GM21723 (cell line): ENCODE measurements at regions not wholly inside any gene's neighbourhood (a gene's known extent, or its start where the extent isn't known, plus 50 kb on each side); places are given as distances from the start of the nearest gene placed in this dataset.
A peak's percentile ranks its signal among the peaks of the same experiment; 100 is the strongest.

Experiments used
- ATAC-seq: cut with Tn5 transposase; IDR thresholded peaks from one replicate; pipeline ENCODE4 v1.9.1; 2021; ENCODE audit warnings: mild to moderate bottlenecking, moderate library complexity; ENCODE audit not compliant: unreplicated experiment

GRCh38 chr2:59938181-59938580, 615.3 kb downstream of the BCL11A start:
- ATAC-seq = no peak

- ATAC-seq = no peak
Measured at GRCh38 chr2:59936048-59936447, 617.4 kb downstream of the BCL11A start.

DNA sequence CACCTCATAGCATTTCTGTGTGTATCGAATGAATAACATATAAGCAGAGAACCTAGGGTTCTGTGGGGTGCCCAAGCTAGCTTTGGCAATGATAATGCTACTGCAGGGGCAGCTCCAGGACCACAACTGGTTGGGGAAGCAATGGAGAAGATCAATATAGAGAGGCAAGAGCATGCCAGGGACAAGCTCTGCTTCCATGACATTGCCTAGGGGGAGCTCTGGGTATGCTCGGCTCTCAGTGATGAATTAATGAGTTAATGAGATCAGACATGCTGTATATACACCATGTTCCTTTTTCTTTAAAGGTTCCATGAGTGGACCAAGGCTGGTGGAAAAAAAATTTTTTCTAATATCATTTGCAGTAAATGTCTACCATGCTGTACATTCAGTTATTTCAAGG, 618.4 kb downstream of the BCL11A start:
- ATAC-seq = no peak

DNA sequence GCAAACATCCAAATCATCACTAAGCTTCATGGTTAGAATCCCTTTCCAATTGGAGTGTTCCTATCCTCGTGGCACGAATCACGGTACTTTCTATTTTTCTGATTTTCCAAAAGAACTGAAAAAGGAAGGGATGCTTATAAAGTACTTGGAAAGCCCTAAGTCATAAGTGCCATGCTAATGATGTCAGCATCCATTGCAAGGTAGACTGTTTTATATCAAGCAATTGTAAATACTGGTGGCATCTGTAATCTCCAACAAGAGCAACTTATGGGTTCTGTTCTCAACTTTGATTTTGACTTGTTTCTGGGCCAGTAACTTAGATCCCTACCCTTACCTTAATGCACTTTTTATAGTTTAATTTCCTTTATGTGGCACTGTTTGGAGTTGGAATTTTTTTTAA, 619.5 kb downstream of the BCL11A start:
- no peak for ATAC-seq

DNA sequence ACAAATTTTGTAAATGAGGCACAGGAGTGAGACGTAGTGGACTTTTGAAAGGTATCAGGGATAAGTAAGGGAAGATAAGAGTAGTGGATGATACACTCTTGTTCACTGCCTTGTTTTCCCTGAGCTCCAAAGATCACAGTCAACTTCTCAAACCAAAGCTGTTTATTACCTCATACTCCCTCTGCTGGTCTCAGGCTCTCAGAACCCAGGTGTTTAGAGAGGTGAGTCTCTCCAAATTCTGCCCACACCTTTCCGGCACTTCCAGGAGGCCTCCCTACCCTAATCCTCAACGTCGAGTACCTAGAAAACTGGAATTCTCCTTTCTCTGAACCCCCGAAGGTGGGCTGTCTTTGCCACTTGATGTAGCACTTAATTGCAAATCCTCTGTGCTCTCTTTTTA, 621.1 kb downstream of the BCL11A start:
- no peak for ATAC-seq

DNA sequence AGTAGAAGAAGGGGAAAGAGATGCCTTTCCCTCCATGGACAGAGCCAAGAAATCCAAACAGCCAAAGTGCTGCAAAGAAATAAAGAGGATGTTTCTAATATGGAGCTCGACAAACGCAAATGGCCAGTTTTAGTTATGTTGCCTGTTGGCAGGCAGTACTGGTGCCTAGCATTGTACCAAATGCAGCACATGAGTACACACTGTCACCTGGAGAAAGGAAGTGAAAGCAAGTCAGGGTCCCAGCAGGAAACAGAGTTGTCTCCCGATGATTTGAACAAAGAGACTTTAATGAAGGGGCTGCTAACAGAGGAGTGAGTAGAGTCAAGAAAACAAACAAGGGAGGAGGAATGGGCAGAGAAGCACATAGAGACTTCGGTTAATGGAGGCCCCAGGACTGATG, 623.0 kb downstream of the BCL11A start:
- no peak for ATAC-seq

GRCh38 chr2:59926731-59927130, 626.7 kb downstream of the BCL11A start:
- ATAC-seq = no peak

DNA sequence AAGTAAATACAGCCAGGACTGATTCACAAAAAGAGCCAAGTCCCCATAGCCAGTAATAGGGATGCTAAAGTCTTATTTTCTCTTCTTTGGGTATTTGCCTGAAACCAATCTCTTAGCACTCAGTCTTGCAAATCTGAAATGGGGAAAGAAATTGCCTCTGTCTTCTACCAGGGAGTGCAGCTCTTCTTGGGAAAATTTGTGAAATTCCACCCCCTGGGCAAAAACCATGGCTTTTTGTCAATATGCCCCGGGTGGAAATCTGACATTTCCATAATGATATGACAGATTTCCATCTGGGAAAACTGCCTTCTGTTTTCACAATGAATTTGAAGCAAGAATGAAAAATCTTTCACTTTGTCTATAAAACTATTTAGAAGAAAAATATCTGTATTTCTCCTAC, 628.1 kb downstream of the BCL11A start:
- ATAC-seq = no peak

GRCh38 chr2:59924346-59924745, 629.1 kb downstream of the BCL11A start:
- ATAC-seq = no peak

DNA sequence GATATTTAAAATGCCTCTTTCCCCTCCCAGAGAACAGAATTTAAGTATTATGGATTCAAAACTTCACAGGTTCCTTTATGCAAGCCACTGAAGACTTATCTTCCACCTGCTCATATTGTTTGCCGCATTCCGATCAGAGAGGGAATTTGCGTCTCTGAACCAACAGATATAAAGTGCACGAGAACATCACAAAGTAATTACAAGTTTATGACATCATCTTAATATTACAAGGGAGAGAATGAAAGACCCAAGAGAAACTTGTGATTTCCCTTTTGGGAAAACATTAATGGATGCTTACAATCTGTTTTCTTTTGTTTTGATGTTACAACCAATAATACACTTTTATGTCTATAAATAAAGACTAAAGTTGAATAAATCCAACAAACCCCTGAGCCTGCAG, 631.0 kb downstream of the BCL11A start:
- no peak for ATAC-seq

DNA sequence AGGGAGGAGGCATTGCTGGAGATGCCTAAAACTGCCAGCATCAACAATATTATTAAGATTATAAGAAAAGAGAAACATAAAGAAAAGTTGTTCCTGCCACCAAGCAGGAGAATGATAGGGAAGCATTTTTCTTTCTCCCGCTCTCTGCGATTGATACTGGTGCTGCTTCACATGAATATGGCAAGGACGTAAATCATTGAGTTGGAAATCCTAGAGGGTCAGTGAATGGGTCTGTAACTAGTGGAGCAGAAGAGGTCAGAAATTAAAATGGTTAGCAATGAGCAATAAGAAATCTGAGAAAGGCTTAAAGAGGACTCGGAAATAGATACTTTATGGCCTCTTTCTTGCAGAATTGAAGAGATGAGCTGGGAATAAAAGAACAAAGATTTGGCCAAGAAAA, 631.7 kb downstream of the BCL11A start:
- no peak for ATAC-seq

DNA sequence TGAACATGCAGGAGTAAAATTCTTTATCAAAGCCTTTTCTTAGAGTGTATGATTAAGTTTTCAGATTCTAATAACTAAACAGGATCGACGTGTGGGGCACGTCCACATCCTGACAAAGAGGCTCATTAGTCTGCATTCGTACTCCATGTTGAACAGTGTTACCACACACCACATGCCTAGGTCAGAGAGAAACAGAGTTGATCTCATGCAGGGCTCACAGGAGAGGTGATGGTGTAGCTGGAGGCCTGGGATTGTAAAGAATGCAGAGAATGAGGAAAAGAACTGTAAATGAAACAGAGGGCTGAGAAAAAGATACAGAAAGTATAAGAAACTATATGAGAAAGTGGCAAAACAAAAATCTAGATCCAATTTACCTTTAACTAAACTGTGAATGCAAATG, 632.5 kb downstream of the BCL11A start:
- ATAC-seq = no peak

GRCh38 chr2:59920307-59920706, 633.1 kb downstream of the BCL11A start:
- no peak for ATAC-seq

DNA sequence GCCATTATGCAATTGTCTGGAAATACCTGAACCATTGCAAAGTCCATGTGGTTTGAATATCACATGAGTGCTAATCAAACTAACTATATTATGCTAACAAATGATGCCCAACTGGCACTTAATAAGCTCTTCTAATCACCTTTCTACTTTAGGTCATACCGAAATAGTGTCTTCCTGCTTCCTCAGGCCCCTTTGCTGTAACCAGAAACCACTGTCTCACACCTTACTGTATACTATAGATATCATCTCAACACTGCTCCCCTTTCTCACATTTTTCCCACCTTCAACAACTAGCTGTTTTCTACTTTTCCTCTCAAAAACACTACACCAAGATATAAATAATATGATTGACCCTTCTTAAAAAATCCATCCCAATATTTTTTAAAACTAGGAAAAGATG, 633.9 kb downstream of the BCL11A start:
- no peak for ATAC-seq

GRCh38 chr2:59912042-59912441, 641.4 kb downstream of the BCL11A start:
- ATAC-seq = no peak

GRCh38 chr2:59910166-59910565, 643.3 kb downstream of the BCL11A start:
- ATAC-seq = no peak

DNA sequence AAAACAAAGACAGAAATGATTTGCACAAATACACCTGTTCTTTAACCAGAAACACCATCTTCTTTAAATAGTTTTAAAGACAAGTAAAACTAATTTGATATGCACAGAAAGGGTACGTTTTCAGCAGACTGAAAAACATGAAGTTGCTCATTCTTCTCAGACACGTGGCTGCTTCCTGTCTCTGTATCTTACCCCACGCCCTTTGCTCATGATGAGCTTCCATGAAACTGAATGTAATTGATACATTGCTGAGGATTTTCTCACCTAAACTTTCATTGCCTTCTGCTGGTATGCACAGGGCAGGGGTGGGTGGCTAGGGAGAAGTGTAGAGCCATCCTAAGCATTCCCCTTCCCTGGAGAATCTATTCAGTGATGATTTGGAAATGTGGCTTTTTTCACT, 644.3 kb downstream of the BCL11A start:
- ATAC-seq = no peak

GRCh38 chr2:59905731-59906130, 647.7 kb downstream of the BCL11A start:
- peak; percentile 61 for ATAC-seq

- ATAC-seq = no peak
Measured at GRCh38 chr2:59903994-59904544, 649.4 kb downstream of the BCL11A start.

GRCh38 chr2:59900728-59901452, 652.6 kb downstream of the BCL11A start:
- no peak for ATAC-seq

- no peak for ATAC-seq
Measured at GRCh38 chr2:59899692-59900091, 653.8 kb downstream of the BCL11A start.

DNA sequence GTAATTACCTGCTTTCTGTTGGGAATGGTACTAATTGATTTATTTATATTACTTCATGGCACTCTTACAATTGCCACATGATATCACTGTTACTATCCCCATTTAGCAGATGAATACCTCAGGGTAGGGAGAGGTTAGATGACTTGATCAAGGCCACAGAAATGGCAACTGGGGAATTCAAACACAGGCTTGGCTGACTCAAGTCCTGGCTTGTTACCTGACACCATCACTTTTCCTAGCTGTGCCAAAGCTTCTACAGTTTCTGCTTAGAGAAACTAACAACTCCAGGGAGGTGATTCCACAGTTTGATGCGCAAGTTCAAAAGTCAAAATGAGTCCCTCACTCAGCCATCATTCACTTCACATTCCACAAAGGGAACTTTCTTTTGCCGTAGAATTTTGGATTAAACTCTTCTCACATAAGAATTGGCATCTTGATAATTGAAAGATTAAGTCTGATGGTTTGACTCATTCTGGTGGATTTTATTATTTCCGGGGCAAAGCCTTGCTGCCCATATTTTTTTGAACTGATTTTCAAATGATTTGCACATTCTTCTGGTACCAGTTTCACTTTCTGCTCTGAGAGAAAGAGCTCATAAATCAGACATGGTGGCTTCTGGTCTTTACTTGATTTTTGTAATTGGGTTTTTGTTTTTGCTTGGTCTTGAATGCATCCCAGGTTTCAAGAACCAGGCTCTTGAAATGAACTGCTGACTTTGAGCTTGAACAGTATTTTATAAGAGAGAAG, 656.8 kb downstream of the BCL11A start:
- ATAC-seq = no peak
